IPS-18c (cell line): ENCODE measurements at regions not wholly inside any gene's neighbourhood (a gene's known extent, or its start where the extent isn't known, plus 50 kb on each side); places are given as distances from the start of the nearest gene placed in this dataset.

ENCODE experiments used
- H3K4me3 ChIP-seq: 2 replicates; pipeline ENCODE4 v1.7.0; 2013; ENCODE audit warnings: low read depth, mild to moderate bottlenecking, low read length, moderate library complexity; ENCODE audit not compliant: insufficient read depth
- H3K9me3 ChIP-seq: one replicate; pipeline ENCODE4 v1.6.1; 2013; ENCODE audit warnings: mild to moderate bottlenecking, low read length, moderate library complexity; ENCODE audit not compliant: control insufficient read depth, insufficient read depth

DNA sequence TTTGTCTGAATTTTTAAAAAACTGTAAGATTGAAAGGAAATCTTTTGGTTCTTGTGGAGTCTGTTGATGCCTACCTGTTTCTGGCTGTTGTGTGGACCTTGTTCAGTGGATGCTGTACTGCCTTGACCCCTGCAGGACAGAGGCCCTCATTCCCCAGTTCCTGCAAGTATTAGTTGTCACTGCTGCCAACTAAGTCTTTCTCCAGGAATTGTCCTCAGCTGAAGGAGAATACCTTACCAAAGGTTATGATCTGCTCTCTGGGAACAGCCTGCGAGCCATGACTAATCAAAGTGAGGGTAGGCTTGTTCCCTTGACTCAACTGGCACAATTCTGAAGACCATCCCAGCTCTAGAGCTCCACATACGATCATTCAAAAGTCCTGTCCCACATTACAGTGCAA is 145.3 kb upstream of the FST start:
- Histone ChIP-seq H3K4me3 (no peak overlapping the region), H3K9me3 (no peaks in the 10 kb centered on the region)

DNA sequence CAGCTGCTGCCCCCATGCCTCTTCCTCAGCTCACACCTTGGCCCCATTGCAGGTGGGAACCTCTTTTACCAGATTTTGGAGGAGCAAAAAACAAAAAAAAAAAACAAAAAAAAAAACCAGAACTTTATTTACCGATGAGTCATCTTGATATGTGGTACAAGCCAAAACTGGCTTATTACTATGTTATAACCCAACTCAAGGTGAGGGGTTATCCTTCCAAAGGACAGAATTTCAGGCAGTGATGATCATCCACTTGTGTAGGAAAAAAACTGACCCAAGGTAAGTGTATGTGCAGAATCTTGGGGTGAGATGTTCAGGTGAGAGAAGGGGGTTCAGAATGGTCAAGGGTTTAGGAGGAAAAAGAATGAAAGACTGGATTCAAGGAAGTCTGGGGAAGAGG is 142.6 kb upstream of the FST start:
- Histone ChIP-seq H3K4me3 (no peak overlapping the region), H3K9me3 (no peaks in the 10 kb centered on the region)

DNA sequence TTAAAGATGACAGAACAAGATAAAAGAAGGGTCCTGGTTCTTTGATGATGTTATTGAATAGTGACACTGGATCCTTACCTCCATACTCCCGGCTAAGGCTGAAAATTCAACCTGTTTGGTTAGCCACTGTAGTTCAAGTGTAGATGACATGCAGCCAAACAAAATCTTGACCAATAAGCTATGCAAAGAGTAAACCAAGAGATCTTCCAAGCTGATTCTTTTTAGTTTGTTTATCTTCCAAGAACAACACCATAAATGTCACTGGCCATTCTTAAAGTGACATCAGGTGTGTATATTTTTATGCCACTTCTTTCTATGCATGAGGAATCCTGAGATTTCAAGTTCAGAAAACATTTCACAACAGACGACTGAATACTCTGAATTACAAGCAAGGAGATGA is 141.5 kb upstream of the FST start:
- Histone ChIP-seq H3K9me3 (no peaks in the 10 kb centered on the region), H3K4me3 (no peak overlapping the region)

DNA sequence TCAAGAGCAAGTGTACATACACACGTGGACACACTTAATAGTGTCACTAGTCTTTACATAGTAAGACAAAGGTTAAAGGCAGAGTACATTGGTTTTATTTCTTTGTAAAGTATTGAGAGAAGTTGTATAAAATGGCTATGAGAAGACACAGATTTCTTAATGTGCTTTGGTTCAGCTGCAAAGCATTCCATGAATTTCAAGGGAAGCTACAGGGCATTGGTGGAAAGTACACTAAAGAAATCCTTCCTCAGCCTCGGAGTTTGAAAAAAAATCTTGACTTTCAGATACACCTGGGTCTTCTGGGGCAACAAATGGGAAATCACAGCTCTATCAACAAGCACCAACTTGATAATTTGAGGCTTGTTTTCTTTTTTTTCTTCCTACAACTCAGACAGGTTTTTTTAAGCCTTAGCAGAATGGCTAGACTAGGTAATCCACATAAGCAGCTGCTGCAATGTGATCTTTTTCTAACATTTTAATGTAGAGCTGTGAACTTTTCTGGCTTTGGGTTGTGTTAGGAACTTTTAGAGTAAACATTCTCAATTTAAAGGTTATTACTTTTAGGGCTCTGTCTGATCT is 140.4 kb upstream of the FST start:
- no peaks in the 10 kb centered on the region for H3K9me3 ChIP-seq
- no peak overlapping the region for H3K4me3 ChIP-seq

DNA sequence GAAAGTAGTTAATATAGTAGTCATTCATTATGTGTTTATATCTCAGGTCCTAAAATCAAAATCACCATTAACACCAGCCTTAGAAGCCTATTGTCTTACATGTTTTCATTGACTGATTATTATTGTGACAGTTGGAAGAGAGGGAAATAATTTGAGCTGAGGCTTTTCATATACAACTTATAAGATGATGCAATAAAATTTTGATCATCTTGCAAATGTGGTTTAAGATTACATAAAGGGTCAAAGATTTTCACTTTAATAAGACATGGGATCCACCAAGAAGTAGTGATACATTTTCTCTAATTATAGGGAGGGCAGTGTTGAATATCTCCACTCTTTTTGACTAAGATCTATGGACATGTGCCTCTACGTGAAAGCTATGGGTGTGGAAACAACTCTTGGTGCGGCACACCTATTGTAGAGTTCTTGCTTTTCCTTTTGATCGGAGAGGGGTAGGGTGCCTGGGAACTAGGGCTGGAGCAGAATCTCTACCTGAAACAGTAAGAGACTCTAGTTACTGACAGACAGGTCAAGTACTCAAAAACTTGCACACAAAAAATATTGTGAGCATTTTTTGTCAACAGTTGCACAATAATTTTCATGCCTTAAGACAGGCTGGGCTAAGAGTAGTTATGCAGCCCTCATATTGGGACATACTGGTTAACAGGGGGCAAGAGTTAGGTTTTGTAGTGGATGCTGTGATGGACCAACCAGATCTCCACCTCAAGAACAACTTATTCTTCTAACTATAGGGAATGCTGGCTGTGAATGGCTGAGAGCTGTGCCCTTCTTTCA is 139.3 kb upstream of the FST start:
- no peak overlapping the region for H3K4me3 ChIP-seq
- H3K9me3 ChIP-seq, result no peaks in the 10 kb centered on the region

DNA sequence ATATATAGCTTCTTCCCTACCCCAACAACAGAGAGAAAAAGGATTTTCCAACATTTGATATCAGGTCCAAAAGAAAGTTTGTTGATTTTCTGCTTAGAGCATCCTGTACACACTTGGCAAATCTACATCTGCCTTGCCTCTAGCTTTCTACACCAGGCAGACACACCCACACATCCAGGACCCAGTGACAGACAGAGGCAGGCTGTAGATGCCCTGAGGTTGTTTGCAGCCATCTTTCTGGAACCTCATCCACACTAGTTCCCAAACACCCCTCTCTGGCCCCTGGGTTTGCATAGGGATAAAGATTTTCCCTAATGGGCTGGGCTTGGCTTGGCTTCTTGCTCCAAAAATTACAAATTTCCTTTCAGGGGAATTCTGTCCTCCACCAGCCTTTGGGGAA is 138.2 kb upstream of the FST start:
- no peaks in the 10 kb centered on the region for H3K9me3 ChIP-seq
- H3K4me3 ChIP-seq, result no peak overlapping the region

DNA sequence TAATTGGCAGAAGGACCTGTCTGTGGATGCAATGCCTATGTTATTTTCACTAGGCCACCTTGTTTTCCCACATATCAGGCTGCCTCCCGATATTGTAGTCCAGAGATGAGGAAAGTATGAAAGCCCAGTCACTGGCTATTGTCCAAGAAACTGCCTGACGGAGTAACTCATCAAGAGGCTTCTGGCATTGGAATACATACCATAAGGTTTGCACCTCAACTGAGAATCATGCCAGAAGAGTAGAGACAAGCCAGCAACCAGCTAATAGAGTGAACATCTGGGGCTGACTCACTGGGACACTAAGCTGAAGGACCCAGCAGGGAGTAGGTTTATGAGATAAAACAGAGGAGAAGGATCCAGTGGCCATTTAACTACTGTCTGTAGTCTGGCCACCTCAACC is 137.2 kb upstream of the FST start:
- peaks cover 2% of the 10 kb centered on the region for H3K9me3 ChIP-seq
- H3K4me3 ChIP-seq, result no peak overlapping the region

DNA sequence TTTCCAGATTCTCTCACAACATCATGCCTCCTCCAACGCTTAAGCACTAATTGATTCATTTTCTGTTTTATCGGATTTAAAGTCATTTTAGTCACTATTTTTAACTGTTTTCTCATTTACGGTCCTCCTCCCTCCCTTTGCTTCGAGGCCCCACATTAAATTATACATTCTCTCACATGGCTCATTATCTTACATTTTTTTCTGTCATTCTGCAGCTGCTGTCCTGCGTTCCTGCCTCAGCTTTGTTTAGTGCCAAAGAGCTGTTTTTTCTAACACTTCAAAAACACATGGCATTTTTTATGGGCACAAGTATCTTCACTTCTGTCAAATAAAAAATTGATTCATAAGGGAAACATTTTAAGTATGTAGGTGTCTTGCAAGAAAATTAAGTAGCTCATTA is 130.1 kb upstream of the FST start:
- H3K9me3 ChIP-seq, result peaks cover 2% of the 10 kb centered on the region
- H3K4me3 ChIP-seq, result no peak overlapping the region

DNA sequence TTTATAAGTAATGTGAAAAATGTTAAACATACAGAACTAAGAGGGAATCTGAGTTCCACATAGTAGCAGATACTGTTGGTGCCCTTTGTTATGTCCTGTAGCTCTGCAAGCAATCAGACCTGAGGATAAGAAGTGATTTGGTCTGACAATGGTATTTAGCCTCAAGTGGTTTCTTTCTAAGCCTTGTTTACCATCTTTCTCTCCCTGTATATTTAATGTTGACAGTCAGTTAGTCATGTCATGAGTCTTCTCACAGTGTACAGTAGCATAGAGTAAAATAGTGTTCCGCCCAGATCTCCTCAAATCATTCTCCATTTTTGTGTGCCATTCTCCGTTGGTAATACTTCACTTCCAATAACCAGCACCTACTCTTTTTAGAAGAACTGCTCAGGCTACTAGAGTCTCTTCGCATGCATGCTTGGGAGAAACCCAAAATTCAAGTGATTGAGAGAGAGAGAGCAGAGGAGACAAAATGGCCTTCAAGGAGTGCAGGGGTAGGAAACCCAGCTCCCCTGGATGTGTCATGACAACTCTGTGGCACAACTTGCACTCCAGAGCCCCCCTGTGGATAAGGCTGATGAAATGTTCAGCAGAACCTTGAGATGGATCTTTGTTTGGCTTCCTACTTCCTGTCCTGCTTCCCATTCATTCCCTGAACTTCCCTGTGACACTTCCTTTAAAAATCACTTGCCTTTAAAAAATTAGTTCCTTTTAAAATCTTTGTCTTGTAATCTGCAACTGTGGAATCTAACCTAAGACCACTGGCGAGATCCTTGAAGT is 129.2 kb upstream of the FST start:
- peaks cover 2% of the 10 kb centered on the region for H3K9me3 ChIP-seq
- H3K4me3 ChIP-seq, result no peak overlapping the region

DNA sequence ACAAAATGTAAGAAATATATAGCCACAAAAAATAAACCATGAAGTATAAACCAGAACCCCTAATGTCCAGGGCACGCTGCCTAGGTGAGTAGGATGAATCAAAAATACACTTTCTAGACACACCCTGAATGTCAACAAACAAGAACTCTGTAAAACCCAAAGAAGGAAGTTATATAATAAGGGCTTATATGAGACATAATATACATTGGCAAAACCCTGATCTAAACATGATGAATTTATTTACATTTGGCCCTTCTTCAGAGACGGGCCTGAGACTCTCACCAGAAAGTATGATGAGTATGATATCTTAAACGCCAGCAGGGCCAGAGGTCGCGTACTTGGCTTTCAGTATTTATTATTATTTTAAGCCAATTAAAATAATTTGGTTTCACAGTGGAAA is 125.1 kb upstream of the FST start:
- Histone ChIP-seq H3K4me3 (no peak overlapping the region), H3K9me3 (no peaks in the 10 kb centered on the region)

DNA sequence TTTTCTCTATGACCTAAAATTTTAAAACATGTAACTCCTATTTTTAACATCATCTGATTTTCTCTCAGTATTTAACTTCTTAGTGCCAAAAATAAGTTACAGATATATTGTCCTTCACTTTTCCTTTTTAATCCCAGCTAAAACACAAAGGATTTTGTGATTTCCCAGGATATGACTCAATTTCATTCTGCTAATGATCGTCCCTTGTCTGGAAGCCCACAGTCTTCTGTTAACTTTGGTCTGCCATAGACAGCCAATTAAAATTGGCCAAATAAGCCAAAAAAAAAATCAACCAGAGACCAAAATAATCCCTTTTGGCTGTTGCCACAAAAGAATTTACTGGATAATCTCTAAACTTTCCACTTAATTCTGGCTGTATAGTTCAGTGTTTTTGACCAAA is 124.5 kb upstream of the FST start:
- no peak overlapping the region for H3K4me3 ChIP-seq
- H3K9me3 ChIP-seq, result no peaks in the 10 kb centered on the region

DNA sequence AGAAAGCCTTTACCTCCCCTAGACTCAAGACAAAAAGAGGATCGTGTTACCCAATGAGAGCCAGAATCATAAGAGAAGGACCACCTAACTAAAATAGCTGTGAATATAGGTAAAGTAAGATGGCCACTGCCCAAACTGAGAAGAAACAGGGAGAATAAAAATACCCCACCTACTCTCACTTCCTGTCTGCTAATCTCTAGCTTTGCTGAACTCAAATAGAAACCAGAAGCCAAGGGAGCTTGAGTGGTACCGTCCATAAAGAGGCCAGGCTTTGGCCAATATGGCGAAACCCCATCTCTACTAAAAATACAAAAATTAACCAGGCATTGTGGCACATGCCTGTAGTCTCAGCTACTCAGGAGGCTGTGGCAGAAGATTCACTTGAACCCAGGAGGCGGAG is 123.0 kb upstream of the FST start:
- Histone ChIP-seq H3K4me3 (no peak overlapping the region), H3K9me3 (no peaks in the 10 kb centered on the region)

DNA sequence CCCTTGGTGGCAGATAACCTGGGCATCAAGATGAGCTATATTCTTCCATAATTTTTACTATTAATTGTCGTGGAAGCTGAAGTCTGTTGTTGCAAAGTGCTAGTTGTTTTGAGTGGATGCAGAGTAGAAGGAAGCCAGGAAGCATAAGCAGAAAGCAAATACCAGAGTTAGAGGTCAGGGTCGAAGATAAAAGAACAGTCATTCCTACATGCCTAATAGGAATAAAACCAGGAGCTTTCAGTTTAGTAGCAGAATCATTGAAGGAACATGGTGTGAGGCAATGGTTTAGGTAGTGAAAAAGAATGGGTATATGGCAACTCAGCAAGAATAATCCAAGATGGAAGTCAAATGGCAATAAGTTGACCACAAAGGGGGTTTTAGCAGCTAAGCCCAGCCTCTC is 121.6 kb upstream of the FST start:
- H3K9me3 ChIP-seq, result no peaks in the 10 kb centered on the region
- no peak overlapping the region for H3K4me3 ChIP-seq

DNA sequence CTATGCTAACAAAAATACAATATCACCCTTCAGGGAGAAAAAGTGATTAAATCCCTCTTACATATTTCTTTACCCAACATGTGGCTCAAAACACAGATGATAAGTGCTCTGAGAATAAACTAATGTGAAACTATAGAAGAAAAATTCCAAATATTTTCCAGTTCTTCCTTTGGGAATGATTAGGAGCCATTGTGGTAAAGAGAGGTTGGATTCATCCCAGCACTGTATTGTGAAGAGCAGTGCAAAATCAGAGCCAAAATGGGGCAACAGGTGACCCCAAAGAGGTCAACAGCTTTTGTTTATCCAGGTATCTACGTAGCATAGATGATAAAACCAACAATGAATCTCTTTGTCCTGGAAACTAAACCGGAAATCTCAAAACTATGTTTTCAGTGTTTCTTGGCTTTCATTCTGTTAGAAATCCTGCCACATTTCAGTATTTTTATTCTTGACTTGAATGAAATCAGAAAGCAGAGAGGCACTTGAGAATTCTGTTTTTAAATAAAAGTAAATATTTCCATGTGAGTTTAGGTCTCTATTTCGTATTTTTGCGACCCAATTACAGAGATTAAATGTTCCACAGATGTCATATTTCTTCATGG is 120.4 kb upstream of the FST start:
- Histone ChIP-seq H3K9me3 (no peaks in the 10 kb centered on the region), H3K4me3 (no peak overlapping the region)

DNA sequence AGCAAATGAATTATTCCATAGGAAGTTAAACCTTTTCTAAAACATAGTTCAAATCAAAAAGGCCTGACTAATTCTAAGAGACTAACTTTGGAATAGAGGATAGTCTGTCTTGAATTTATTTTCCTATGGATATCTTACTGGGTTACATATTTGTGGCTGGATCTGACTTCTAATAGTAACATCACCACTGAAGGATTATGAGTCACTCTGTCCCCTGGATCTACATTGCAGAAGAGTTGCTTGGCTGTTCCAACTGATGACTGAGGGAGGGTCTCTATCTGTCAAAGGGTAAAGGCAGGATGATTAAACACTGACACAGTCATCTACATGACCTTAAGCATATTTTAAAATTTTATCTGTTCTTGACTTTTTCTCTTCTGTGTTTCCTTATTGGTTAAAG is 119.6 kb upstream of the FST start:
- H3K9me3 ChIP-seq, result no peaks in the 10 kb centered on the region

DNA sequence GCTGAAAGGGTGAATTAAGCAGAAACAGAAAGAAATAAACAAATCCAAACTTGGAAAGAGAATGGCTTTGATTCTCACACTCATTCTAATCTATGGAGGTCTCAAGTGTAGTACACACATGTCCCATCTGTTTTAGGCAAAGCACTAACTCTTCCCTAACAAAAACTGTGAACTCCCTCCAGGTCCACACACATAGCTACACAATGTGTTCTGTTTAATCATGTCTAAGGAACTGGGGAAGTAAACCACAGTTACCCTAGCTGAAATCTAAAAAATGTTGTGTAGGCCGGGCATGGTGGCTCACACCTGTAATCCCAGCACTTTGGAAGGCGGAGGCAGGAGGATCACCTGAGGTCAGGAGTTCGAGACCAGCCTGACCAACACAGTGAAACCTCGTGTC is 118.7 kb upstream of the FST start:
- Histone ChIP-seq H3K4me3 (no peak overlapping the region), H3K9me3 (no peaks in the 10 kb centered on the region)

More for the DNA sequence above, 119.6 kb upstream of the FST start:
- H3K4me3 ChIP-seq, result no peak overlapping the region

DNA sequence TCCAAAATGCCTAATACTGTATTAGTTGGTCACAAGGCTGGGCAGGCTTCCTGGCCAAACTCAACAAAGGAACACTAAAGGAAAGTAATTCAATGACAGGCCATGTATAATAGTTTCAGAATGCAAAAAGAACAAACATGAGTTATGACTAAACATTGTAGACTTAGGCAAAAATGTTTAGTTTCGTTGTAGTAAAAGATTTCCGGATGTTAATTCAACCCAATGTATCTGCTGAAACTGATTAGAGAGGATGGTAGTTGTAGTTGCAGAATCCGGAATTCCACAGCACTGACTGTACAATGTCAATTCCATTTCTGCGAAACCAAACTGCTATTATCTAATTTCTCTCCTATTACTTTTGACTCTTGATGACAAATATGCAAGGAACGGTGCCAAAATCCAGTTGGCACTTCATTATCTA is 117.9 kb upstream of the FST start:
- Histone ChIP-seq H3K4me3 (no peak overlapping the region), H3K9me3 (no peaks in the 10 kb centered on the region)

DNA sequence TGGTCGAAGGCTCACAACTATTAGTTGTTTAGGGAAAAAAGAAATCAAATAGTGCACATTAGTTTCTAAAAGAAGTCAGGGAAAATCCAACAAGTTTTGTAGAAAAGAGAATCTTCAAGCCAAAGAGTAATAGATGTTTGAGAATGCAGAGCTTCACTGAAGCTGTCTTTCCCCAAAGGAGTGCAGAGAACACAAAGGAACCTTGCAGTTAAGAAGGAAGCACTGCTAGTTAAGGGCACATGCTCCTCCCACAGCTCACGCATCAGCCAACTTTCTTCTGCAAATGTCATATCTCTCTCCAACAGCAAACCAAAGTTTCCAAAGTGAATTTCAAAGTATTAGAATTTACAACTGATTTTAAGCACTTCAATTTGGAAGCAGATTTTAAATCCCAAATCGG is 116.4 kb upstream of the FST start:
- Histone ChIP-seq H3K9me3 (no peaks in the 10 kb centered on the region), H3K4me3 (no peak overlapping the region)
